ENCODE measurements at regions not wholly inside any gene's neighbourhood (a gene's known extent, or its start where the extent isn't known, plus 50 kb on each side); places are given as distances from the start of the nearest gene placed in this dataset.

DNA sequence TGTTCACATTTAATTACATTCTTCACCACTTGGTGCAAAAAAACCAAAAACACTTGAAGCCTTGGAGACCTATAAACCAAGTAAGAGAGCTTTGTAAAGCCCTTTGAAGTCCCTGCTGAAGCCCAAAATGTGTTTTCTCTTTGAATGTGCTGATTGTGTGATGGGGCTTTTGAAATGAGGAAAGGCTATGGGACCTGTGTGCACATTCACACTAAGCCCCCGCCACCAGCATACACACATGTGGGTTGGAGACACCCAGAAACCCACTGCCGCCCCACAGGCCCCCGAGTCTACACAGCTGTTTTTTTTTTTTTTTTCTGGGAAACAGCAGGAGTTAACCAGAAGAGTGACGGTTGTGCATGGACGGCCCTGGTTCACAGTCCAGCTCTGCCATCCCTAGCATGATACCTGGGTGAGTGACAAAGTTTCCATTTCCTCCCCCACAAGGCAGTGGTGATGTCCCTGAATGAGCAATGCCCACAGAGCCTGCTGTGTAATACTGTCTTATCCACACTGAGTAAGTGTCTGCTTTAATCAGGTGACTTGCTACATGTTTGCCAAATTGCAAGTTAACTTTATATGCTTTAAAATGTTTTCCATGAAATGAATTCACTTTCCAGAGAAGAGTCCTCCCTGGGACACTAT lies 154.6 kb upstream of the GDF10 start:
- Histone ChIP-seq H3K4me1 (ENCODE audit: control insufficient read depth, insufficient read depth, low read length) (no peaks in the 10 kb centered on the region), H3K9me3 (ENCODE audit: control insufficient read depth, low read length) (no peaks in the 10 kb centered on the region), H3K27me3 (ENCODE audit: control insufficient read depth, insufficient read depth) (no peaks in the 10 kb centered on the region), H3K4me3 (ENCODE audit: low read length) (no peak overlapping the region), H3K27ac (ENCODE audit: low read length) (no peak overlapping the region)
- DNase-seq = no peak
- intact Hi-C loops (cut with DNase I) = no loop called here
- 90% methylated on average over 5 of the region's 5 CpGs for WGBS
- ATAC-seq = no peak

DNA sequence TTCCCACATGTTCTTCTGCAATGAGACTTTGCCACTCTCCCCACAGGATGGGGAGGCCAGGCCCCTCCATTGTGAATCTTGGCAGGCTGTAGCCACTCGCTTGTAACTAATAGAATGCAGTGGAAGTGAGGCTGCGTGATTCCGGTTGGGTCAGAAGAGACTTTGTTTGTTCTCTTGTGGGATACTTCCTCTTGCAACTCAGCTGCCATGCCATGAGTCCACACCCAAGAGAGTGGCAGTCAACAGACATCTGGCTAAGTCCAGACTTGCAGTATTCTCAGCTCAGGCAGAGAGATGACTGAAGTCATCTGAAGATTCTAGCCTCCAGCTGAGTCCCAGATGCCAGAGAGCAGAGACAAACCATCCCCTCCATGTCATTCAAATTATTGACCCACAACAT lies 153.4 kb upstream of the GDF10 start:
- no peak overlapping the region for H3K27ac ChIP-seq (ENCODE audit: low read length)
- no peaks in the 10 kb centered on the region for H3K27me3 ChIP-seq (ENCODE audit: control insufficient read depth, insufficient read depth)
- H3K9me3 ChIP-seq (ENCODE audit: control insufficient read depth, low read length) = no peaks in the 10 kb centered on the region
- no peak overlapping the region for H3K4me3 ChIP-seq (ENCODE audit: low read length)
- ATAC-seq (peak in 1 of 2 donors; percentile 39), DNase-seq (peak in 1 of 3 donors; percentile 21)
- H3K4me1 ChIP-seq (ENCODE audit: control insufficient read depth, insufficient read depth, low read length) = no peaks in the 10 kb centered on the region
- intact Hi-C loops (cut with DNase I) = no loop called here
- WGBS = 50% methylated on average over 3 of the region's 3 CpGs

DNA sequence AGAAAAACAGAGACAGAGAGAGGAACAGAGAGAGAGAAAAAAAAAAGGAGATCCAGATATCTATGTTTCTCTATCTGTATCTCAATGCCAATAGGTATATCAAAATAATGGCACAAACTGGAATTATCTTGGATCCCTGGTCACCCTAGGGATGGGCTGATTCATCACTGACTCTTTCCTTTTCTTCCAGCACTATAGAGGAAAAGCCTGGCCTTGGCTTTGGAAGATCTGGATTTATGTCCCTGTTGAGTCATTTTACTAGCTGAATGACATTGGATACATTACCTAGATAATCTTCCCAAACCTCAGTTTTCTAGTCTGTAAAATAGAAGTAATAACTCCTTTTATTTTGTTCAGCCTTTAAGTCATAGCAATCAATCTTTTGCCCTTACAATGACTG lies 152.8 kb upstream of the GDF10 start:
- DNase-seq (no peak), ATAC-seq (no peak)
- H3K27me3 ChIP-seq (ENCODE audit: control insufficient read depth, insufficient read depth) = no peaks in the 10 kb centered on the region
- no peak overlapping the region for H3K4me3 ChIP-seq (ENCODE audit: low read length)
- intact Hi-C loops (cut with DNase I) = no loop called here
- no peak overlapping the region for H3K27ac ChIP-seq (ENCODE audit: low read length)
- no peaks in the 10 kb centered on the region for H3K9me3 ChIP-seq (ENCODE audit: control insufficient read depth, low read length)
- H3K4me1 ChIP-seq (ENCODE audit: control insufficient read depth, insufficient read depth, low read length) = no peaks in the 10 kb centered on the region

DNA sequence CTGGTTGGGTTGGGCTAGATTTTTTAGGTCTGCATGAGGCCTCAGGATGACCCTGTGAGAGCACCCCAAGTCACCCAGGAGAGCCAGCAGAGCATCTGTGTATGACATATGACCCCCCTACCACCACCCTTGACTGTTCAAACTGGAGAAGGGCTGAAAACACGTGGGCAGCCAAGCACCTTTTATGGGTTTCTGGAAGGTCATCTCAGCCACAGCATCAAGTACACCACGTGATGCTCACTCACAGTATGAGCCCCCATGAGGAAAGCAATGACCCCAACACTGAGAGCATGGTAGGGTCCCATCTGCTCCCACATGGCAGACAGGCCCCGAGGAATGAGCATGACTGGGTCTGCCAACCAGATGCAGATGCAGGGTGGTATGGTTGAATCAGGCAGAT lies 149.4 kb upstream of the GDF10 start:
- DNase-seq = no peak
- Histone ChIP-seq H3K4me3 (ENCODE audit: low read length) (no peak overlapping the region), H3K9me3 (ENCODE audit: control insufficient read depth, low read length) (no peaks in the 10 kb centered on the region), H3K27me3 (ENCODE audit: control insufficient read depth, insufficient read depth) (no peaks in the 10 kb centered on the region), H3K27ac (ENCODE audit: low read length) (no peak overlapping the region), H3K4me1 (ENCODE audit: control insufficient read depth, insufficient read depth, low read length) (no peaks in the 10 kb centered on the region)
- ATAC-seq = no peak
- 85% methylated on average over 3 of the region's 3 CpGs for WGBS
- intact Hi-C loops (cut with DNase I) = loop anchor here in 1 of 4 donors (10.0 kb wide), 1 partner anchor 66 kb away; no protein-coding TSS in a partner anchor

DNA sequence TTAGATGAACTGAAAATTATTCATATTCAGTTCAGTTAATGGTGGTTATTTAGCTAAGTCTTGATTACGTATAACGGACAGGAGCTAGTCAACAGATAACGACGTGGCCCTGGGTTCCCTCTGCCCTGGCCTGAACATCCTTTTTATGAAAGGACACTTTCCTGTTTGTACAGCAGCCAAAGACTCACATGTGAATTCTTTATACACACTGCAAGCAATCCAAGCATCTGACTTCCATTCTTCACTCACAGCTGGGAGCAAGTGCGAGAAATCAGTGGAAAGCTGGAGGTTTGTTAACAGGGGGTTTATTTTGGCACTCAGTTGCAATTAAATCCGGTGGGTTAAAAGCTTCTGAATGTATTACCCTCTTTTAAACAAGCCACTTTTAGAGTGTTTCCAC lies 148.1 kb upstream of the GDF10 start:
- DNase-seq (no peak), ATAC-seq (no peak)
- intact Hi-C loops (cut with DNase I) = loop anchor here in 1 of 4 donors (10.0 kb wide), 1 partner anchor 67 kb away; no protein-coding TSS in a partner anchor
- Histone ChIP-seq H3K27ac (ENCODE audit: low read length) (no peak overlapping the region), H3K4me1 (ENCODE audit: control insufficient read depth, insufficient read depth, low read length) (no peaks in the 10 kb centered on the region), H3K27me3 (ENCODE audit: control insufficient read depth, insufficient read depth) (no peaks in the 10 kb centered on the region), H3K9me3 (ENCODE audit: control insufficient read depth, low read length) (no peaks in the 10 kb centered on the region), H3K4me3 (ENCODE audit: low read length) (no peak overlapping the region)
- 49% methylated on average over 6 of the region's 6 CpGs for WGBS

DNA sequence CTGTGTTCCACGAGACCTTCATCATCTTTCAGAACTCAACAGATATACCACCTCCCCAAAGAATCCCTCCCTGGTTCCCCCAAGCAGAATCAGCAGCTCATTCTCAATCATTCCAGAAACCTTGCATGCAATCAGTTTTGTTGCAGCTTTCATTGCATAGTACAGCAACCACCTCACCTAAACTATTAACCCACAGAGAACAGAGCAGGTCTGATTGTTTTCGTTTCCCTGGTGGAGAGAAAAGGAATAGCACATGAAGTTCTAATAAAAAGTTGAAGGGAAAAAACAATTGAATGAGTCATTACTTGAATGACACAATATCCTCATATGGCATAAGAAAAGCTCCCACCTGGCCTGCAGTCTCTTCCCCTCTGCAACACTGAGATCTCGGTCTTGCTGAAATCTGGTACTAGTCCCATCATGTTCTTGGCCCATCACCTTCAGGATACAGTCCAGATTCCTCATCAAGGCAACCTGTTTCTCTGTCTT lies 147.1 kb upstream of the GDF10 start:
- no peak for DNase-seq
- H3K27ac ChIP-seq (ENCODE audit: low read length) = no peak overlapping the region
- intact Hi-C loops (cut with DNase I) = loop anchor here in 1 of 4 donors (10.0 kb wide), 1 partner anchor 68 kb away; no protein-coding TSS in a partner anchor
- 67% methylated on average over 3 of the region's 3 CpGs for WGBS
- no peaks in the 10 kb centered on the region for H3K27me3 ChIP-seq (ENCODE audit: control insufficient read depth, insufficient read depth)
- no peak for ATAC-seq
- H3K4me1 ChIP-seq (ENCODE audit: control insufficient read depth, insufficient read depth, low read length) = no peaks in the 10 kb centered on the region
- no peak overlapping the region for H3K4me3 ChIP-seq (ENCODE audit: low read length)
- no peaks in the 10 kb centered on the region for H3K9me3 ChIP-seq (ENCODE audit: control insufficient read depth, low read length)

DNA sequence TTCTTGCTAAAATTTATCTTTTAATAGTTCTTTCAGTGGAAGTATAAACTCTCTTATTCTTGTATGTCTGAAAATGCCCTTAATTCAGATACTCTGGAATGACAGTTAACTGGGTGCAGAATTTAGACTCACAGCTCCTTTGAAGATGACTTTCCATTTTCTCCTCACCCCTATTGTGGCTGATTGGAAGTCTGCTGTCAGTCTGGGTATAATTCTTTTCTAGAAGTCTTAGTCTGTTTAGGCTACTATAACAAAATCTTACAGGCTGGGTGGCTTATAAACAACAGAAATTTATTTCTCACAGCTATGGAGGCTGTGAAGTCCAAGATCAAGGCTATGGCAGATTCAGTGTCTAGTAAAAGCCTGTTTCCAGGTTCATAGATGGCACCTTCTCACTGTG lies 145.2 kb upstream of the GDF10 start:
- Histone ChIP-seq H3K4me1 (ENCODE audit: control insufficient read depth, insufficient read depth, low read length) (no peaks in the 10 kb centered on the region), H3K27ac (ENCODE audit: low read length) (no peak overlapping the region), H3K9me3 (ENCODE audit: control insufficient read depth, low read length) (no peaks in the 10 kb centered on the region), H3K4me3 (ENCODE audit: low read length) (no peak overlapping the region), H3K27me3 (ENCODE audit: control insufficient read depth, insufficient read depth) (no peaks in the 10 kb centered on the region)
- DNase-seq (no peak), ATAC-seq (no peak)
- intact Hi-C loops (cut with DNase I) = loop anchor here in 1 of 4 donors (10.0 kb wide), 1 partner anchor 70 kb away; no protein-coding TSS in a partner anchor

DNA sequence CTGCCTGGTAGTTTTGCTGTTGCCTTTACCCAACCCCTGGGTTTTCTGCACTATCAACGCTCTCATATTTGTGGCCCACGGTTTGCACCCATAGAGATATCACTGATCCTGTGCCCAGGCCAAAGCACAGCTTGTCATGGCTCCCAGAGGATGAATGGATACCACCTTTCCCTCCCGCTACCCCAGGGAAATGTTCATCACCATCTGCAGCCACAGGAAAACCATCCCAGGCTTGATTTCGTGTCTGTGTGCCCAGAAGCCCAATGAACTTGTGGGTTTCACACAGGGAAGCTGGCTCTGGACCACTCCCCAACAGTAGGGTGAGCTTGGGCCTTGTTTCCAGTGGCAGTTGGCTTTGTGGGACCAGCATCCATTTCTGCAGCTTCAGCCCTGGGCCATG lies 143.1 kb upstream of the GDF10 start:
- Histone ChIP-seq H3K4me3 (ENCODE audit: low read length) (no peak overlapping the region), H3K9me3 (ENCODE audit: control insufficient read depth, low read length) (no peaks in the 10 kb centered on the region), H3K27ac (ENCODE audit: low read length) (no peak overlapping the region), H3K4me1 (ENCODE audit: control insufficient read depth, insufficient read depth, low read length) (no peaks in the 10 kb centered on the region), H3K27me3 (ENCODE audit: control insufficient read depth, insufficient read depth) (no peaks in the 10 kb centered on the region)
- no peak for ATAC-seq
- intact Hi-C loops (cut with DNase I) = loop anchor here in 1 of 4 donors (10.0 kb wide), 1 partner anchor 72 kb away; no protein-coding TSS in a partner anchor
- no peak for DNase-seq
- WGBS = 88% methylated on average over 4 of the region's 4 CpGs

DNA sequence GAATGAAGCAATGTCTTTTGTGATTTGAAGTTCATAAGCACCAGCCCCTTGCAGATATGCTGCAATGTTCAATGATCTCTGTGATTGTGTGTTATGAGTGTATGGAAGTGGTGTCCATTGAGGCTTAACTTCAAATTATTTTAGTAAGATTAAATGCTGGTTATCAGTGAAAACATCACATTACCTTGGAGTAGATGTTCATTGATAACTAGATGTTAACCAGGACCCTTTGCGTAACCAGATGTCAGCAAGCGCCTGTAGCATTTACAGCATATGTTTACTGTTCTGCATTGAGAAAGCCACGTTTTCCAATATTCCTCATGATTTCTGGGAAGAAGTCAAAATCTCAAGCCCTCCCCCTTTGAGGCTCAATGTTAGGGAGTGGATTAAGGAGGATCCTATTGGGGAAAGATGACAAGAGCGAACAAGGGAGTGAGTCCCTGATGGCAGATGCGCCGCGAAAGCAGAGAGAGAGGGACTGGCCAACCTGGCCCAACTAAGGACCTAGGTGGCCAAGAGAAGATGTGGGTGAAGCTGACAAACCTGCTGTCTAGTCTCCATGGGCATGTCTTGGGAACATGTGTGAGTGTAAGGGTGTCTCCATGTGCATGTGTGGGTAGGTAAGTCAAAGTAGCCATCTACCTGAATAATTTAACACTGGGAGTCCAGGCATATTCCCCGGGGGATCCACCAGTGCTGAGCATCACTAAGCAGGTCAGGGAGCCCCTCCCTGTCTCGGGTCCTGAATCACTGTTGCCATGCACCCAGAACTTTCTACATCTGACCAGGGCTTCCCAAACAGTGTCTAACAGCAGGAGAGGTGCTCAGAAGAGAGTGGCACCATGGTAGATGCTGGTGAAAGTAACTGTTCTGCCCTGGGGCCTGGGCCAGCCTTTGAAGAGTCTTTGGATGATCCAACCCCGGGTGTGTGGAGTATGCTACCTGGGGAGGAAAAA lies 141.6 kb upstream of the GDF10 start:
- WGBS = 90% methylated on average over 10 of the region's 10 CpGs
- no peaks in the 10 kb centered on the region for H3K27me3 ChIP-seq (ENCODE audit: control insufficient read depth, insufficient read depth)
- no peak for DNase-seq

DNA sequence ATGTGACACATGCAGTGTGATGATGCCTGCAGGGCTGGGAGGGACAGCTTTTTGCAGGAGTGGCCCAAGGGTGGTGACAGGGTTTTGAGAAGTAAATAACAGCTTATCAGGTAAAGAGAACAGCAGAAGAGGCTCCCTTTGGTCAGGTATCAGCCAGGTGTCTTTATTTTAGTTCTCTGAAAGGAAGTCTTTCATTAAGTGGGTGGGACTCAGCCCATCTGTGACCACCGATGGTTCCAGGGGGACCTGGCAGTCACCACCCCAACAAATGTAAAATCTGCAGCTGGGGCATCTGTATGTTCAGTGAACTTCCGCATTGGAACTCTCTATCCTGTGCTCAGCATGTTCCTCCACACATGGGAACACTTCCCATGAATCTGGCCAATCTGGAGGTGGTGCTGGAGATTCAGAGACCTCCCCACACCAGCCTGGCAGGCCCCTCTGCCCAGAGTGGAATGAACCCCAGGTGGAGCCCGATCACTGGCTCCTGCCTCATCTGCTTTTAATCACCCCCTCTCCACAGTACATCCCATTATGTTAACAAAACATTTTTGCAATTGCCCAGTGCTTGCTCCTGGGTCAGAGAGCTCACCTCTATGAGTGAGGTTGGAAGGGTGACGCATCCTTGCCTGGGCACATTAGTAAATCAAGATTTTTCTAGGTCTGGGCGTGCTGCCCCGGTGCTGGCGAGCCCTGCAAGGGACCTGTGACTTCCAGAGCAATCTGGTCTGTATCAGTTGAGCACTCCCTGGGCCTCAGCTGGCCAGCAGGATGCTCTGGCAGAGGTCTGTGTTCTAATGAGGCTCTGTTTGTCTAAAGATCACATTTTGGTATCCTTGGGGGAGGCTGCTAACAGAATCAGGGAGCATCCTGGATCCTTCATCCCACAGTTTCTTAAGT lies 140.4 kb upstream of the GDF10 start:
- H3K27ac ChIP-seq (ENCODE audit: low read length) = no peak overlapping the region
- no peaks in the 10 kb centered on the region for H3K27me3 ChIP-seq (ENCODE audit: control insufficient read depth, insufficient read depth)
- 76% methylated on average over 7 of the region's 7 CpGs for WGBS
- DNase-seq (no peak), ATAC-seq (no peak)
- H3K4me1 ChIP-seq (ENCODE audit: control insufficient read depth, insufficient read depth, low read length) = no peaks in the 10 kb centered on the region
- H3K9me3 ChIP-seq (ENCODE audit: control insufficient read depth, low read length) = no peaks in the 10 kb centered on the region
- no peak overlapping the region for H3K4me3 ChIP-seq (ENCODE audit: low read length)
- intact Hi-C loops (cut with DNase I) = loop anchor here in 1 of 4 donors (10.0 kb wide), 1 partner anchor 75 kb away; no protein-coding TSS in a partner anchor

More for the DNA sequence above, 141.6 kb upstream of the GDF10 start:
- no peaks in the 10 kb centered on the region for H3K4me1 ChIP-seq (ENCODE audit: control insufficient read depth, insufficient read depth, low read length)
- H3K27ac ChIP-seq (ENCODE audit: low read length) = no peak overlapping the region
- H3K4me3 ChIP-seq (ENCODE audit: low read length) = no peak overlapping the region
- no peaks in the 10 kb centered on the region for H3K9me3 ChIP-seq (ENCODE audit: control insufficient read depth, low read length)
- ATAC-seq = no peak
- intact Hi-C loops (cut with DNase I) = loop anchor here in 1 of 4 donors (10.0 kb wide), 1 partner anchor 74 kb away; no protein-coding TSS in a partner anchor

Data from right cardiac atrium (tissue), 5 donors.